ENCODE measurements at regions not wholly inside any gene's neighbourhood (a gene's known extent, or its start where the extent isn't known, plus 50 kb on each side); places are given as distances from the start of the nearest gene placed in this dataset.

- no peaks in the 10 kb centered on the region for H3K36me3 ChIP-seq (ENCODE audit: low read depth, low read length)
- ChIA-PET POLR2A (ENCODE audit: unreplicated experiment) (no interaction called here), CTCF (no interaction called here)
- no peaks in the 10 kb centered on the region for H3K9me3 ChIP-seq (ENCODE audit: low read length)
- H3K27me3 ChIP-seq (ENCODE audit: low read length) = no peaks in the 10 kb centered on the region
- ATAC-seq (no peak), DNase-seq (no peak)
- no peak for TF ChIP-seq CTCF (conservative IDR thresholded peaks at IDR 0.05; ENCODE audit: low read depth, low read length)
- no peak for TF ChIP-seq EZH2phosphoT487 (IDR thresholded peaks at IDR 0.05; ENCODE audit: borderline replicate concordance, low read length)
- no peak for TF ChIP-seq EZH2 (IDR thresholded peaks at IDR 0.05; ENCODE audit: low read length, unreplicated experiment)
- H3K9ac ChIP-seq (ENCODE audit: low read length) = no peak overlapping the region
- no TSS peak for BruUV-seq (replicated peaks)
- H4K20me1 ChIP-seq (ENCODE audit: low read length) = no peaks in the 10 kb centered on the region
- no peaks in the 10 kb centered on the region for H3K79me2 ChIP-seq (ENCODE audit: low read length)
- H3K4me2 ChIP-seq (ENCODE audit: low read length) = no peak overlapping the region
- no peak overlapping the region for H3K27ac ChIP-seq (ENCODE audit: low read length)
- peaks cover 11% of the 10 kb centered on the region for H3K4me1 ChIP-seq (ENCODE audit: insufficient read depth, low read length)
- H2AFZ ChIP-seq (ENCODE audit: low read length) = no peak overlapping the region
- H3K4me3 ChIP-seq (ENCODE audit: low read length) = no peak overlapping the region
- no peaks in the 10 kb centered on the region for H3K9me2 ChIP-seq (replicated peaks; ENCODE audit: low read length)
- H3F3A ChIP-seq (ENCODE audit: low read length, unreplicated experiment) = no peaks in the 10 kb centered on the region
- intact Hi-C loops (cut with micrococcal nuclease) = no loop called here
These were observed 243.5 kb downstream of the ENC1 start for GRCh38 chr5:74396913-74397622.

- POLR2A ChIA-PET (ENCODE audit: unreplicated experiment) = no interaction called here
- no TSS peak for BruUV-seq (replicated peaks)
- DNase-seq = peak; percentile 17
- Histone ChIP-seq H3K9ac (ENCODE audit: low read length) (no peak overlapping the region), H3K4me1 (ENCODE audit: insufficient read depth, low read length) (peaks cover 11% of the 10 kb centered on the region), H3K9me2 (replicated peaks; ENCODE audit: low read length) (no peaks in the 10 kb centered on the region), H4K20me1 (ENCODE audit: low read length) (no peaks in the 10 kb centered on the region), H3K27ac (ENCODE audit: low read length) (no peak overlapping the region), H2AFZ (ENCODE audit: low read length) (no peak overlapping the region), H3K9me3 (ENCODE audit: low read length) (no peaks in the 10 kb centered on the region), H3K36me3 (ENCODE audit: low read depth, low read length) (no peaks in the 10 kb centered on the region), H3K4me3 (ENCODE audit: low read length) (no peak overlapping the region), H3K4me2 (ENCODE audit: low read length) (no peak overlapping the region), H3K79me2 (ENCODE audit: low read length) (no peaks in the 10 kb centered on the region), H3F3A (ENCODE audit: low read length, unreplicated experiment) (no peaks in the 10 kb centered on the region), H3K27me3 (ENCODE audit: low read length) (no peaks in the 10 kb centered on the region)
- TF ChIP-seq EZH2 (IDR thresholded peaks at IDR 0.05; ENCODE audit: low read length, unreplicated experiment) = no peak
- TF ChIP-seq CTCF (conservative IDR thresholded peaks at IDR 0.05; ENCODE audit: low read depth, low read length) = no peak
- TF ChIP-seq EZH2phosphoT487 (IDR thresholded peaks at IDR 0.05; ENCODE audit: borderline replicate concordance, low read length) = no peak
- intact Hi-C loops (cut with micrococcal nuclease) = loop anchor here (5.0 kb wide), 2 partner anchors 53 to 247 kb away; partner anchors contain the start of gene ENC1
- ATAC-seq = no peak
- CTCF ChIA-PET = no interaction called here
These were observed 245.3 kb downstream of the ENC1 start for GRCh38 chr5:74394916-74395880.
